PC-9 (cell line): ENCODE measurements at regions not wholly inside any gene's neighbourhood (a gene's known extent, or its start where the extent isn't known, plus 50 kb on each side); places are given as distances from the start of the nearest gene placed in this dataset.
A peak's percentile ranks its signal among the peaks of the same experiment; 100 is the strongest.

Experiments used
- BruUV-seq: library from RNA; stranded (reverse); fragments of 400-500 nt; replicated peaks from 2 replicates; lab custom pipeline; 2021; lab: Mats Ljungman, UMichigan
- CTCF ChIA-PET: fragments of 300-600 bp; sonication (Branson Sonifier 250); formaldehyde crosslinking; loops from one replicate; lab custom pipeline; 2022; ENCODE audit warnings: antibody characterized with exemption; lab: Charles Lee
- POLR2A ChIA-PET: fragments of 300-600 bp; sonication (Branson Sonifier 250); formaldehyde crosslinking; loops from one replicate; lab custom pipeline; 2022; ENCODE audit warnings: antibody characterized with exemption; ENCODE audit not compliant: unreplicated experiment; lab: Charles Lee
- DNase-seq, 2 experiments: peaks; one replicate each; pipeline versions ENCODE4 v3.0.0 to v3.0.0-alpha.2; 2015 to 2022; ENCODE audit warnings: mixed read lengths in 1 of 2
- H2AFZ ChIP-seq: fragments of 200-600 bp; sonication (generic); 2 replicates; pipeline ENCODE4 v1.8.1; 2017; ENCODE audit warnings: antibody characterized with exemption
- H3F3A ChIP-seq: fragments of 200-600 bp; sonication (generic); 2 replicates; pipeline ENCODE4 v1.8.1; 2017; ENCODE audit warnings: antibody characterized with exemption, mild to moderate bottlenecking, low read depth; ENCODE audit not compliant: insufficient read depth
- H3K27ac ChIP-seq: fragments of 200-600 bp; sonication (generic); 2 replicates; pipeline ENCODE4 v1.6.1; 2016; ENCODE audit warnings: mixed run types
- H3K27me3 ChIP-seq: fragments of 200-600 bp; sonication (generic); 2 replicates; pipeline ENCODE4 v1.6.1; 2016; ENCODE audit warnings: low read depth, mixed run types; ENCODE audit not compliant: insufficient read depth
- H3K36me3 ChIP-seq: fragments of 200-600 bp; sonication (generic); 2 replicates; pipeline ENCODE4 v1.6.1; 2016; ENCODE audit warnings: low read depth, mixed run types
- H3K4me1 ChIP-seq: fragments of 200-600 bp; sonication (generic); replicated peaks from 2 replicates; pipeline ENCODE4 v1.6.1; 2016; ENCODE audit warnings: mixed run types; ENCODE audit not compliant: insufficient read depth
- H3K4me2 ChIP-seq: fragments of 200-600 bp; sonication (generic); 2 replicates; pipeline ENCODE4 v1.6.1; 2017; ENCODE audit warnings: mixed run types
- H3K4me3 ChIP-seq: fragments of 200-600 bp; sonication (generic); 2 replicates; pipeline ENCODE4 v1.6.1; 2016; ENCODE audit warnings: mixed run types
- H3K79me2 ChIP-seq: fragments of 200-600 bp; sonication (generic); 2 replicates; pipeline ENCODE4 v1.6.1; 2017; ENCODE audit warnings: low read depth, mixed run types
- H3K9me2 ChIP-seq: fragments of 200-600 bp; sonication (generic); 2 replicates; pipeline ENCODE4 v1.8.1; 2017; ENCODE audit warnings: mild to moderate bottlenecking; ENCODE audit not compliant: insufficient read depth
- H3K9me3 ChIP-seq: fragments of 200-600 bp; sonication (generic); 2 replicates; pipeline ENCODE4 v1.8.1; 2016; ENCODE audit warnings: low read depth; ENCODE audit not compliant: insufficient read depth
- H4K20me1 ChIP-seq: fragments of 200-600 bp; sonication (generic); 2 replicates; pipeline ENCODE4 v1.8.1; 2017; ENCODE audit not compliant: insufficient read depth
- CTCF ChIP-seq: fragments of 200-600 bp; sonication (generic); conservative IDR thresholded peaks from 2 replicates; pipeline ENCODE4 v1.6.1; 2017; ENCODE audit warnings: mixed run types, antibody characterized with exemption, mild to moderate bottlenecking, moderate library complexity
- EZH2 ChIP-seq: fragments of 200-600 bp; sonication (generic); IDR thresholded peaks from 2 replicates; pipeline ENCODE4 v1.8.0; 2017; ENCODE audit warnings: antibody characterized with exemption, low read depth
- intact Hi-C: fragments of 100-400 bp; cut with micrococcal nuclease; formaldehyde crosslinking; loops from one replicate; pipeline ENCODE4 v1.10.0; 2022; ENCODE audit not compliant: unreplicated experiment

DNA sequence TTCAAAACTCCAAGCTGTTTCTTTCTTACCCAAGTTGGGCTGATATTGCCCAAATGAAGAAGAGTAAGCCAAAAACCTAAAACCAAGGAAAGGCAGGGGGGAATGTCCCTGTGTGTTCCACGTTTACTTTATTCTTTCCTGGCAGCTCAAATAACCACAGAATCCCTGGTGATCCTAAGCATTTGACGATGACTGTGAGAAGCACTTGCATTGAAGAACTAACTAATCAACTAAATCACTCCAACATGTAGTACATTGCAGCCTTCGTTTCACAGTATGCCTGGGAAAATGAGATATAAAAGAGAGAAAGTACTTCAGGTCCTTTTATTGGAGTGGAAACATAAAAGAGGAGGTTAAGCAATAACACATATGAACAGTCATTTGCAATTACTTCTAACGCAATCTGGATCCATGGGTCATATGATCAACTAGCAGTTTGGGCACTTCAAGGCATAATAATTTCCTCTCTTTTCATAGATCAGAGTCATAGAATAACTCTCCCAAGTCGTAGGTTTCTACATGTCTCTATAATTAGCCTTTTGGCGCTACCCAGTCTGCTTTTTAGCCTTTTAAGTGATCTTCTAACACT is 338.4 kb downstream of the TMEM167A start:
- no peaks in the 10 kb centered on the region for H3K27me3 ChIP-seq
- ChIA-PET POLR2A (no interaction called here), CTCF (no interaction called here)
- no peak for DNase-seq
- no TSS peak for BruUV-seq
- H3K4me2 ChIP-seq: no peak overlapping the region
- no peaks in the 10 kb centered on the region; the same call in 1 of the 2 replicates for H3K9me2 ChIP-seq
- H3K27ac ChIP-seq: no peak overlapping the region
- H3K4me1 ChIP-seq: peaks cover 8% of the 10 kb centered on the region; the same call in 1 of the 2 replicates
- intact Hi-C loops: no loop called here
- no peaks in the 10 kb centered on the region for H4K20me1 ChIP-seq
- no peaks in the 10 kb centered on the region for H3F3A ChIP-seq
- no peaks in the 10 kb centered on the region for H3K36me3 ChIP-seq
- TF ChIP-seq EZH2 (no peak), CTCF (no peak)
- no peak overlapping the region for H2AFZ ChIP-seq
- H3K4me3 ChIP-seq: no peak overlapping the region
- no peaks in the 10 kb centered on the region for H3K79me2 ChIP-seq
- peaks cover 3% of the 10 kb centered on the region; the same call in 1 of the 2 replicates for H3K9me3 ChIP-seq

GRCh38 chr5:82735160-82735789 is 341.9 kb downstream of the TMEM167A start:
- intact Hi-C loops: no loop called here
- Histone ChIP-seq H3K4me3 (no peak overlapping the region), H3K9me2 (no peaks in the 10 kb centered on the region; the same call in 1 of the 2 replicates), H3F3A (no peaks in the 10 kb centered on the region), H3K79me2 (no peaks in the 10 kb centered on the region), H3K27me3 (no peaks in the 10 kb centered on the region), H3K36me3 (no peaks in the 10 kb centered on the region), H4K20me1 (no peaks in the 10 kb centered on the region), H3K4me1 (peaks cover 8% of the 10 kb centered on the region; the same call in 1 of the 2 replicates), H3K27ac (no peak overlapping the region), H3K9me3 (peaks cover 3% of the 10 kb centered on the region; the same call in 1 of the 2 replicates), H3K4me2 (0 out of 2 replicates have a peak overlapping the region, but pooled peaks have one; percentile 20), H2AFZ (no peak overlapping the region)
- POLR2A ChIA-PET: no interaction called here
- CTCF ChIA-PET: no interaction called here
- BruUV-seq: no TSS peak
- TF ChIP-seq CTCF (no peak), EZH2 (no peak)
- DNase-seq: no peak

GRCh38 chr5:82734347-82734746 is 342.8 kb downstream of the TMEM167A start:
- CTCF ChIA-PET: no interaction called here
- intact Hi-C loops: no loop called here
- Histone ChIP-seq H3K27me3 (no peaks in the 10 kb centered on the region), H3K9me2 (no peaks in the 10 kb centered on the region; the same call in 1 of the 2 replicates), H3K9me3 (peaks cover 3% of the 10 kb centered on the region; the same call in 1 of the 2 replicates), H3F3A (no peaks in the 10 kb centered on the region), H2AFZ (no peak overlapping the region), H3K27ac (no peak overlapping the region), H3K79me2 (no peaks in the 10 kb centered on the region), H3K36me3 (no peaks in the 10 kb centered on the region), H4K20me1 (no peaks in the 10 kb centered on the region), H3K4me2 (no peak overlapping the region), H3K4me1 (peaks cover 8% of the 10 kb centered on the region; the same call in 1 of the 2 replicates), H3K4me3 (no peak overlapping the region)
- DNase-seq: no peak
- POLR2A ChIA-PET: no interaction called here
- no TSS peak for BruUV-seq
- TF ChIP-seq CTCF: no peak
